SK-N-MC (cell line): ENCODE measurements at regions not wholly inside any gene's neighbourhood (a gene's known extent, or its start where the extent isn't known, plus 50 kb on each side); places are given as distances from the start of the nearest gene placed in this dataset.

ENCODE experiments used
- DNase-seq: peaks from one replicate; pipeline ENCODE4 v3.0.0-alpha.2; 2011; ENCODE audit warnings: low read depth, low spot score
- H3K27ac ChIP-seq: fragments of 200-600 bp; sonication (generic); 2 replicates; pipeline ENCODE4 v1.5.1; 2016; ENCODE audit warnings: mixed run types
- H3K36me3 ChIP-seq: fragments of 200-600 bp; sonication (generic); 2 replicates; pipeline ENCODE4 v1.6.1; 2017; ENCODE audit warnings: antibody characterized with exemption, low read length, mixed read lengths; ENCODE audit not compliant: insufficient read depth
- H3K4me3 ChIP-seq: fragments of 200-600 bp; sonication (generic); 2 replicates; pipeline ENCODE4 v1.5.1; 2016
- H3K9ac ChIP-seq: fragments of 200-600 bp; sonication (generic); 2 replicates; pipeline ENCODE4 v1.8.0; 2017; ENCODE audit warnings: mixed run types, mixed read lengths; ENCODE audit not compliant: insufficient read length
- H3K9me3 ChIP-seq: fragments of 200-600 bp; sonication (generic); 2 replicates; pipeline ENCODE4 v1.6.1; 2017; ENCODE audit warnings: low read depth, mild to moderate bottlenecking, antibody characterized with exemption, low read length, moderate library complexity, mixed read lengths
- EZH2 ChIP-seq: fragments of 200-600 bp; sonication (generic); IDR thresholded peaks from one replicate; pipeline ENCODE4 v1.6.1; 2017; ENCODE audit warnings: antibody characterized with exemption
- FOXP2 ChIP-seq: optimal IDR thresholded peaks from 2 replicates; pipeline ENCODE3; 2011; ENCODE audit warnings: mild to moderate bottlenecking, moderate library complexity; ENCODE audit not compliant: insufficient read depth; ENCODE audit errors: extremely low read length, control extremely low read depth
- POLR2AphosphoS5 ChIP-seq: IDR thresholded peaks from 2 replicates; pipeline ENCODE4 v1.6.1; 2012; ENCODE audit warnings: mild to moderate bottlenecking, low read depth, low read length, borderline replicate concordance

GRCh38 chr5:125274211-125274610 lies 527.8 kb upstream of the ZNF608 start:
- H3K4me3 ChIP-seq: no peak overlapping the region
- H3K9ac ChIP-seq: no peak overlapping the region
- no peaks in the 10 kb centered on the region for H3K36me3 ChIP-seq
- no peak for TF ChIP-seq EZH2
- no peak for TF ChIP-seq POLR2AphosphoS5
- TF ChIP-seq FOXP2: no peak
- DNase-seq: no peak
- no peaks in the 10 kb centered on the region for H3K9me3 ChIP-seq
- H3K27ac ChIP-seq: no peak overlapping the region

- TF ChIP-seq EZH2 (no peak), POLR2AphosphoS5 (no peak), FOXP2 (no peak)
Observed at GRCh38 chr5:125274938-125275724, 528.7 kb upstream of the ZNF608 start.

DNA sequence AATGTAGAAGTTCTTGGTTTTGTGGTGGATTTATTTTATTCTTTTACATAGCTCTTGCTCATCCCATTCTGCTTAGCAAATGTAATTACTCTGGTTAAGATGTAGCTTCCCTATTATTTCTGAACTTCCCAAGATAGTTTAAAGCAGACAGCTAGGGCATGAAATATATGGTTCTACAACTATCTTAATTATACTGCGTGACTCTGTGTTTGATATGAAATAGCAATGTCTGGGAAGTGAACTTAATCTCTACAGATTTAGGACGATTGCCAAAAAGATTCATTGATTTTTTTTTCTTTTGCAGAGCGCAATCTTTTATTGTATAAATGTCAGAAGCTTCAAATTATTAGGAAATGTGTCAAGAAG lies 529.3 kb upstream of the ZNF608 start:
- Histone ChIP-seq H3K4me3 (no peak overlapping the region), H3K9me3 (no peaks in the 10 kb centered on the region), H3K9ac (no peak overlapping the region), H3K27ac (no peak overlapping the region), H3K36me3 (no peaks in the 10 kb centered on the region)
- no peak for TF ChIP-seq POLR2AphosphoS5
- TF ChIP-seq FOXP2: no peak
- no peak for TF ChIP-seq EZH2
- DNase-seq: no peak

More at GRCh38 chr5:125274938-125275724, 528.7 kb upstream of the ZNF608 start:
- DNase-seq: no peak
- Histone ChIP-seq H3K36me3 (no peaks in the 10 kb centered on the region), H3K9me3 (no peaks in the 10 kb centered on the region), H3K27ac (no peak overlapping the region), H3K4me3 (no peak overlapping the region), H3K9ac (no peak overlapping the region)

- no peak for DNase-seq
- Histone ChIP-seq H3K36me3 (no peaks in the 10 kb centered on the region), H3K9me3 (no peaks in the 10 kb centered on the region), H3K9ac (no peak overlapping the region), H3K27ac (no peak overlapping the region), H3K4me3 (no peak overlapping the region)
- no peak for TF ChIP-seq EZH2
- TF ChIP-seq FOXP2: no peak
- no peak for TF ChIP-seq POLR2AphosphoS5
Observed at GRCh38 chr5:125276096-125276495, 529.7 kb upstream of the ZNF608 start.

DNA sequence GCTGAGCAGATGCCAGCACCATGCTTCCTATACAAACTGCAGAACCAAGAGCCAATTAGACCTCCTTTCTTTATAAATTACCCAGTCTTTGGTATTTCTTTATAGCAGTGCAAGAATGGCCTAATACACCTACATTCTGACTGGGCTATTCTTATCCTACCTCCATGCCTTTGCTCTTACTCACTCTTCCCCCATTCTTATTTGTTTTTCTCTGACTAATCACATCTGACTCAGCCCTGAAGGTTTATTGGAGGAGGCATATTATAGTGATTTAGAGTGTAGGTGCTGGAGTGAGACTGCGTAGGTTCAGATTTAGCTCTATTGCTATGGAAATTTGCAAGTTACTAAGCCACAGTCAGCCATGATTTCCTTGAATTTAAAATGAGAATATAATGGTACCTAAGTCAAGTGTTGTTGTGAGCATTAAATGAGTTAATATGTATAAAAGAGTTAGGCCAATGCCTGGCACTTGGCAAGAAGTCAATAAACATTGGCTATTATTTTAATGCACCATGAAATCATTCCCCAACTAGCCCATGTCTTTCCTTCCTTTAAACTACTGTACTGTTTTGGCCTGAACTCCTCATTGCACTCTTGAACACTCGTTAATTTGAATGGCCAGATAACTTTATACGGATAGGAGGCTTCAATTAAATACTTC lies 531.2 kb upstream of the ZNF608 start:
- Histone ChIP-seq H3K36me3 (no peaks in the 10 kb centered on the region), H3K4me3 (no peak overlapping the region), H3K27ac (no peak overlapping the region), H3K9ac (no peak overlapping the region), H3K9me3 (no peaks in the 10 kb centered on the region)
- DNase-seq: no peak
- no peak for TF ChIP-seq POLR2AphosphoS5
- TF ChIP-seq EZH2: no peak
- TF ChIP-seq FOXP2: no peak

DNA sequence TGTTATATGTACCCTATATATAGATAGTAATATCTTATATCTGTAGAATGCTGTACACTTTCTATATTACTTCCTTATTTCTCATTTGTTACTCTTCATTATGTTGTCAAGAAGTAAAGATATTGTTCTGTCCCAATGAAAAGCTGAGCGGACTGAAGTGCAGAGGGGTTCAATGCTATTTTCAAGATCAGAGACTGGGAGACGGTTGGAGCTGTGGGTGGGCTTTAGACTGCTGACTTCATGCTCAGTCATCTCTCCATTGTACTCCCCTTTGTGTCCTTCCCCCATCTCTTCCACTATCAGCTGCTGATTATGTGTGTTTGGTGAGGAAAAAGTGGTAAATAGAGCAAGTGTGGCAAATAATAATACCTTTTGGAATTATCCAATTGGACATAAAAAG lies 532.3 kb upstream of the ZNF608 start:
- no peak for DNase-seq
- H3K4me3 ChIP-seq: no peak overlapping the region
- TF ChIP-seq POLR2AphosphoS5 (no peak), FOXP2 (no peak), EZH2 (no peak)
- H3K9ac ChIP-seq: no peak overlapping the region
- H3K27ac ChIP-seq: no peak overlapping the region
- no peaks in the 10 kb centered on the region for H3K36me3 ChIP-seq
- no peaks in the 10 kb centered on the region for H3K9me3 ChIP-seq

DNA sequence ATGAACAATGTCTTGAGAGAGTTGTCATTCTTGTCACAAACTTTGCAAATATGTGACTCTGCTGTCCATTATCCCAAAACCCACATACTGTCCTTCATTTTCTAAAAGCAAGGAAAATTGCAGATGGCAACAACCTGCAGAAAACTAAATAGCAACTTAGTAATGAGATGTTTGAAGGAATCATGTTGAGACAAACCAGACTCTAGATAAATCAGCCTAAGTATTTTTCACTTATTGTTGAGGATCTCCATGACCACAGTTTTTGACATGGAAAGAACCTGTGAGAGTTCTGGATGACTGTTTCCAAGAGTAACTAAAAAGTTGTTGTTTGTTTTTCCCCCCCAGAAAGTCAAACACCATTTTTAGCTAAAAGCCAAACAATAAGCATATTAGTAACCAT lies 535.2 kb upstream of the ZNF608 start:
- no peak overlapping the region for H3K27ac ChIP-seq
- DNase-seq: no peak
- no peaks in the 10 kb centered on the region for H3K9me3 ChIP-seq
- H3K9ac ChIP-seq: no peak overlapping the region
- no peak for TF ChIP-seq EZH2
- TF ChIP-seq FOXP2: no peak
- no peak for TF ChIP-seq POLR2AphosphoS5
- H3K4me3 ChIP-seq: no peak overlapping the region
- no peaks in the 10 kb centered on the region for H3K36me3 ChIP-seq

- TF ChIP-seq EZH2: no peak
- no peak for TF ChIP-seq POLR2AphosphoS5
- no peak for TF ChIP-seq FOXP2
- Histone ChIP-seq H3K27ac (no peak overlapping the region), H3K36me3 (no peaks in the 10 kb centered on the region), H3K4me3 (no peak overlapping the region), H3K9ac (no peak overlapping the region), H3K9me3 (no peaks in the 10 kb centered on the region)
- DNase-seq: no peak
Observed at GRCh38 chr5:125283372-125283771, 536.9 kb upstream of the ZNF608 start.
